IPS-NIHi7 (cell line): ENCODE measurements at regions not wholly inside any gene's neighbourhood (a gene's known extent, or its start where the extent isn't known, plus 50 kb on each side); places are given as distances from the start of the nearest gene placed in this dataset.
A peak's percentile ranks its signal among the peaks of the same experiment; 100 is the strongest.
"Not testable (repeated sequence)": the region's sequence is repeated elsewhere in the genome, so short reads cannot be mapped to it uniquely, and the experiment has no call there.

Source experiments
- DNase-seq: peaks from one replicate; pipeline ENCODE4 v3.0.0; 2012; ENCODE audit warnings: mixed read lengths; ENCODE audit errors: extremely low spot score

- no peak for DNase-seq
Measured at GRCh38 chr3:161691677-161692076, 195.1 kb downstream of the OTOL1 start.

- DNase-seq, result no peak
Measured at GRCh38 chr3:161694682-161695564, 198.3 kb downstream of the OTOL1 start.

- DNase-seq, result no peak
Measured at GRCh38 chr3:161695811-161696210, 199.2 kb downstream of the OTOL1 start.

- peak; percentile 13 for DNase-seq
Measured at GRCh38 chr3:161700998-161701397, 204.4 kb downstream of the OTOL1 start.

- not testable (repeated sequence) for DNase-seq
Measured at GRCh38 chr3:161707253-161707652, 210.6 kb downstream of the OTOL1 start.

GRCh38 chr3:161713731-161714130 lies 217.1 kb downstream of the OTOL1 start:
- no peak for DNase-seq

- DNase-seq, result no peak
Measured at GRCh38 chr3:161731968-161732367, 235.4 kb downstream of the OTOL1 start.

GRCh38 chr3:161737171-161737570 lies 240.6 kb downstream of the OTOL1 start:
- no peak for DNase-seq

- no peak for DNase-seq
Measured at GRCh38 chr3:161740421-161740820, 243.8 kb downstream of the OTOL1 start.

GRCh38 chr3:161744366-161744765 lies 247.8 kb downstream of the OTOL1 start:
- DNase-seq, result no peak

GRCh38 chr3:161745741-161746140 lies 249.1 kb downstream of the OTOL1 start:
- DNase-seq, result no peak

- no peak for DNase-seq
Measured at GRCh38 chr3:161748049-161748448, 251.4 kb downstream of the OTOL1 start.

- no peak for DNase-seq
Measured at GRCh38 chr3:161754420-161755053, 257.9 kb downstream of the OTOL1 start.

- no peak for DNase-seq
Measured at GRCh38 chr3:161759444-161759843, 262.8 kb downstream of the OTOL1 start.

GRCh38 chr3:161766331-161766730 lies 269.7 kb downstream of the OTOL1 start:
- no peak for DNase-seq

- no peak for DNase-seq
Measured at GRCh38 chr3:161770484-161771386, 274.1 kb downstream of the OTOL1 start.

GRCh38 chr3:161781381-161781780 lies 284.8 kb downstream of the OTOL1 start:
- DNase-seq, result no peak

- DNase-seq, result no peak
Measured at GRCh38 chr3:161793194-161793930, 296.8 kb downstream of the OTOL1 start.

- DNase-seq, result no peak
Measured at GRCh38 chr3:161794551-161794950, 297.9 kb downstream of the OTOL1 start.

GRCh38 chr3:161796312-161796711 lies 299.7 kb downstream of the OTOL1 start:
- no peak for DNase-seq

GRCh38 chr3:161796780-161797179 lies 300.2 kb downstream of the OTOL1 start:
- no peak for DNase-seq
